IPS-NIHi7 (cell line): ENCODE measurements at regions not wholly inside any gene's neighbourhood (a gene's known extent, or its start where the extent isn't known, plus 50 kb on each side); places are given as distances from the start of the nearest gene placed in this dataset.
A peak's percentile ranks its signal among the peaks of the same experiment; 100 is the strongest.
"Not testable (repeated sequence)": the region's sequence is repeated elsewhere in the genome, so short reads cannot be mapped to it uniquely, and the experiment has no call there.

Experiments
- DNase-seq: peaks from one replicate; pipeline ENCODE4 v3.0.0; 2012; ENCODE audit warnings: mixed read lengths; ENCODE audit errors: extremely low spot score

DNA sequence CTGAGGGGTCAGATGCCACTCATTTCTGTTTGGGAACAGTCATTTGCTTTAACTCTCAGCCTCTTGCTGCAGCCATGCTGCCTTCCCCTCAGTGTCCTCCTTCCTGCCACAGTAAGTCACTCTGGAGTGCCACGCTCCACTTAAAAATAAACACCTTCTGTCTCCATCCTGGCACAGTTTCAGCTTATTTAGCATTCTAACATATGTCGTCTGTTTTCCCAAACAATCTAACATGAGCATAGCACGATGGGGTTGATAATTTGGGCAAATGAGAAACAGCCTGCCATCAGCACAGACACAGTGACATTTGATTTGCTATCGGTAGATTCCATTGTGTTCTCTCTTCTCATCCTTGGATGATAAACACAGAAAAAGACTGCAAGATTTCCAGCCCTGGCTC, 768.6 kb downstream of the UQCRFS1 start:
- DNase-seq: no peak

DNA sequence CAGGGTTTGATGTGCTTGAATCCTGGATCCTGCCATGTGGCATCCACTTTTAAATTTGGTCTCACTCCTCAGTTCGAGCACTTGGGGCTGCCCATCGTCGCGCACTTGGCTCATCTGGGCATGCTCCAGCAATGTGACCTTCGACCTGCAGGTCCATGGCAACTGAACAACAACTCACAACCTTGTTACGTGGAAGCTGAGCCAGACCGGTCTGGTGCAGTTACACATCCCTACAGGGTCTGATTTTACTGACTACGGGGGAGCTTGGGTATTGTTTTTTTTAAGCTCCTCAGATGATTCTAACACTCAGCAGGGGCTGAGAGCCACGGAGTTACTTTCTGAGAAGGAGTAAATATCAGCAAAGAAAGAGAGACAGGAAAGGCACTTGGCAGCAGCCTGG, 769.6 kb downstream of the UQCRFS1 start:
- DNase-seq: no peak

DNA sequence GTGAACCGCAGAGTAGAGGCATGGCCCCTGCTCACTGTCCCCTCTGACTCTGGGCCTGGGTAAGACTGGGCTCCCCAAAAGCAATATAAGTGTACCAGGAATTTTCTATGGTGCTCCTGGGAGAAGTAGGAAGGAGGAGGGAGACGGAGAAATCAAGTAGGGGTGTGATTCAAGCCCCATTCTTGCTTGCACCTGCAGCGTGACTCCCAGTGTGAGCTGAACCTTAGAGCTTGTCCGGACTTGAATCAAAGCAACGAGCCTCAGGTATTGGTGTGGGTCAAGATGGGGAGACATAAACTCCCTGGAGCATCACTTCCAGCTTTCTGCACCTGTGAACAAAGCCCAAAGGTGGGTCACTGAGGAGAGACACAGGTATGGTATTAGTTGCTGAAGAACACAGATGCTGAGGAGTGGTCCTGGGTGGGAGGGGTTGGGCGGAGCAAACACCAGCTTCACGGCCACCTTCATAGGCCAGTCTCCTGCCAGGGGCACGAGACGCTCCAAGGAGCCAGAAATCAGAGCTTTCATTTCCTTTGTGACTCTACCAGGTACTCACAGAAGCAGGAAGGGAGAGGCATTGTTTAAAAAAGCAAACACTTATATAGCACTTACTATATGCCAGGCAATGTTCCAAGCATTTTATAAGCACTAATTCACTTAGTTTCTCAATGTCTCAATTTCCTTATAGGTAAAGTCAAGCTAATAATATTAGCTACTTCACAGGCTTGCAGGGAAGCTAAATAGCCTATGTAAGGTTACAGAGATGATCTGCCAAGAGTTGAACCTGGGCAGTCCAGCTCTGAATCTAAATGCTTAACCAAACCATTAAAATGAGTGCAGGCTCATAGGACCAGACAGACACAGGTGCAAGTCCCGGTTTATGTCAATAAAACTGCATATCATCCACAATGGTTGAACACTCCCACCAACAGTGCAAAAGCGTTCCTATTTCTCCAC, 775.3 kb downstream of the UQCRFS1 start:
- DNase-seq: no peak

DNA sequence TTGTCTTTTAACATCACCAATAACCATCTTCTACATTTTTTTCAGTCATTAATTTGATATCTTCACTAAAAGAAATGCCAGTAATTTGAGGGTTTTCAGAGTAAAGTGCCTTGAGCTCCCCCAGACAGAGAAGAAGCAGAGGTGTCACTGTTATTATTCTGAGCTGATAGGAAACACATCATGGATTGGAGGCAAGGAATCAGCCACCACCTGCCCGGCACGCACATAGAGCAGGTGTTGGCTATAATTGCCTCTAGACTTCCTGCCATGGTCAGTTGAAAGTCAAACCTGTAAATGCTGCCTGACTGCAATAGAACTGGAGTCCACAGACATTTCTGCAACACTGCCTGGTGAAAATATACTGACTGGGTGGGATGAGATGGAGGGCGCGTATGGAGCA, 776.6 kb downstream of the UQCRFS1 start:
- DNase-seq: no peak

DNA sequence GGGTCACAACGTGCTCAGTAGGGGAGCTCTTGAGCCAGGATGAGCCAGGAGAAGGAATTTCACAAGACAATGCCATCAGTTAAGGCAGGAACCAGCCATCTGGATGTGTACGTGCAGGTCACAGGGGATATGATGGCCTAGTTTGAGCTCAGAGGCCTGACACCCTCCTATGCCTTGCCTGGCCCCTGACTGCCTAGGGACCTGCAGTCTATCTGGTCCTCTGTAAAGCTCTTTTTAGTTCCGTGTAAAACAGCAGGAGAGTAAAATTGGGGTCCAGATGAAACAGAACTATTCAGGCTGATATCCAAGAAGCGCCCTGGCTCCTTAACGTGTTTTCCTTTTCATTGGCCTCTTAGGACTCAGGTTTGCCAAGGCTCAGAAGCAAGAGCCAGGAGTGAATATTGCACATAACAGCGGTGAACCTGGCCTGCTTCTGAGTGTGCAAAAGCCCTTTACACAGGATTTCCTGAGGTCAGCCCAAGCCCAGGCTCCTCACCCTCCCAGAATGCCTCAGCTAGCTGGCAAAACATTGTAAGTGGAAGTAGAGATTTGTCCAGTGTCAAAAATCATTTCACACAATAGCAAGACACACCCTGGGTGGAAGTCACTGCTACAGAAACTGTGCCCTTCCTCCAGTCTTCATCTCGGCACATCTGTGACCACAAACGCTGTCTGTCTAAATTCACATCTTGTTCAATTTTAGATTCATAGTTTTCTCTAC, 777.2 kb downstream of the UQCRFS1 start:
- DNase-seq: no peak

DNA sequence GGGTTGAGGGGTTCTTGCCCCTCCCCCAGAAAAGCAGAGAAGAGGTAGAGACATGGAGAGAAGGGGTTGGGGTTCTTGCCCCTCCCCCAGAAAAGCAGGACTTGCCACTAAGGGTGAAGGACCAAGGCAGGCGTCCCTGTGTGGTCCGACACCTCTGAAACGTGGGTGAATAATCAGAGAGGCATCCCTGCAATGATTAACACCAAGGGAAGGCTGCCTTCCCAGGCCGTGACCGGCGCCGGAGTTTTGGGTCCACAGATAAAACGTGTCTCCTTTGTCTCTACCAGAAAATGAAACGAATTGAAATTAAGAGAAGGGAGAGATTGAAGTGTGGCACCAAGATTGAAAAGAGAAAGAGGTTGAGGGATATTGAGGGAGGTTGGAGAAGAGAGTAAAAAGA, 778.2 kb downstream of the UQCRFS1 start:
- not testable (repeated sequence) for DNase-seq

DNA sequence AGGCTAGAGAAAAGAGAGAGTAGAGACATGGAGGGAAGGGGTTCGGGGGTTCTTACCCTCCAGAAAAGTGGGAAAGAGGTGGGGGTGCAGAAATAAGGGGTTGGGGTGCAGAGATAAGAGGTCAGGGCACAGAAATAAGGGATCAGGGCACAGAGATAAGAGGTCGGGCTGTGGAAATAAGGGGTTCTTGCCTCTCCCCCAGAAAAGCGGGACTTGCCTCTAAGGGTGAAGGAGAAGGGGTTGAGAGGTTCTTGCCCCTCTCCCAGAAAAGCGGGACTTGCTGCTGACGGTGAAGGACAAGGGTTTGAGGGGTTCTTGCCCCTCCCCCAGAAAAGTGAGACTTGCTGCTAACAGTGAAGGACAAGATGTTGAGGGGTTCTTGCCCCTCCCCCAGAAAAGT, 778.6 kb downstream of the UQCRFS1 start:
- not testable (repeated sequence) for DNase-seq

DNA sequence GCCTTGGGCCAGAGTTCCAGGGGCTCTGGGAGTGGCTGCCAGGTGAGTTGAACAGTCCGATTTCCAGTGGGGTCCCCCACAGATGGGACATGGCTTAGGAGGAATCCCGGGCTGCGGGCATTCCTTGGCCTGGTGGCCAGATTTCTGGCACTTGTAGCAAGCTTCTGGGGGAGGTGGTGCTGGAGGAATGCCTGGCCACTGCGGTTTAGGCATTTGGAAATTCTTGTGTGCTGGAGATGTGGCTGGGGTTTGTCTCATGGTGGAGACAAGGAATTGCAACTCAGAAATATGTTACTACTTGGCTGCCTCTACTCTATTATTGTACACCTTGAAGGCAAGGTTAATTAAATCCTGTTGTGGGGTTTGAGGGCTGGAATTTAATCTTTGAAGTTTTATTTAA, 779.8 kb downstream of the UQCRFS1 start:
- DNase-seq: not testable (repeated sequence)

DNA sequence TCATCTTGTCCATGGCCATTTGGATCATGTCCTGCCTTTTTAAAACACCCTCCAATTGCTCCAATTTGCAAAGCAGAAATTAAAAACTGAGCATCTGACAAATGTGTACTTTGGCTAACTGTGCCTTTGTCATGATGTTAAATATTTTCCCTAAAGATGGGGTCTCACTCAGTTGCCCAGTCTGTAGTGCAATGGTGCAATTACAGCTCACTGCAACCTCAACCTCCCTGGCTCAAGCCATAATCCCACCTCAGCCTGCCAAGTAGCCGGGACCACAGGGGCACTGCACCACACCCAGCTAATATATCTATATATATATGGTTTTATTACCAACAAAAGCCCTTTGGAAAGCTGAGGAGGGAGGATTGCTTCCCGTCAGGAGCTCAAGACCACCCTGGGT, 782.7 kb downstream of the UQCRFS1 start:
- no peak for DNase-seq

DNA sequence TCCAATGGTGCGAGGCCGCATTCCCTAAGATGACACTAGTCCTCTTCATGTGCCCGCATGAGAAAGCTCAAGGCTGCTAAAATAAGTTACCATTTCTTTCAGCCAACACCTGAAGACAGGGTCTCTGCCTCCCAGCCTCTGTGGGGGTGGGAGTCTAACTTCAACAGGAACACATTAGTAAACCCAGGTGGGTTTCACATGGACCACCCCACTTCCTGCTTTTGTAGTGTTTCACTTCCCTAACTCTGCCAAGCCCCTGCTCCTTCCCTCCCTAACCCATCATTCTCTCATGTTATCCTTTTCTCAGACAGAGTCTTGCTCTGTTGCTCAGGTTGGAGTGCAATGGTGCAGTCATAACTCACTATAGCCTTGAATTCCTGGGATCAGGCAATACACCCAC, 783.6 kb downstream of the UQCRFS1 start:
- no peak for DNase-seq

DNA sequence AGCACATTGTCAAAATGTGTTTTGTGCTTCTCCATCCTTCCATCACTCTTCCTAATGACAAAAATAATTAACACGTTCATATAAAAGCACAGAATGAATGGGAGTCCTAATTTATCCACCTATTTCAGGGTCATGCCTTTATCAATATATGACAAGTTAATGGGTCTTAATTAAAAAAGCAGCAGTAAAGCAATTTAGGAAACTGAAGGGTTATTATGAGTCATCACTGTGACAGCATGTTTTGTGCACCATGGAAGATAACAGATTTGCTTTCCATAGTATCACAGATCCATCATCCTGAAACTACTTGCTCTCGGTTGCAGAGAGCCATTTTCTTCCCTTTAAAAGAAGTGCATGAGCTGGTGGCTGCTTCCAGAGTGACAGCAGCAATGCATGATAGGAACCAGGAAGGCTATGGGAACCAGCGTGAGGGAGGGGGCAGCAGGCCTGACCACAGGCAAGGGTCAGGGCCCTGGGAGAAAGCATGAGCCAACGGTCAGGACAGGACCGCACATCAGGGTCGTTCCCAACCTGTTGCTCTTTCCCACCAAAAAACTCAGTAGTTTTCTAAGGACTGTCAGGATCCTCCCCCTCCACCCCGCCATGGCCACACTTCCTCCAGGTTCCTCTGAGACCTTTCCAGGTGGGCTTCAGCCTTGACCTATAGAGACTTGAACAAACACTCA, 784.1 kb downstream of the UQCRFS1 start:
- DNase-seq: no peak

DNA sequence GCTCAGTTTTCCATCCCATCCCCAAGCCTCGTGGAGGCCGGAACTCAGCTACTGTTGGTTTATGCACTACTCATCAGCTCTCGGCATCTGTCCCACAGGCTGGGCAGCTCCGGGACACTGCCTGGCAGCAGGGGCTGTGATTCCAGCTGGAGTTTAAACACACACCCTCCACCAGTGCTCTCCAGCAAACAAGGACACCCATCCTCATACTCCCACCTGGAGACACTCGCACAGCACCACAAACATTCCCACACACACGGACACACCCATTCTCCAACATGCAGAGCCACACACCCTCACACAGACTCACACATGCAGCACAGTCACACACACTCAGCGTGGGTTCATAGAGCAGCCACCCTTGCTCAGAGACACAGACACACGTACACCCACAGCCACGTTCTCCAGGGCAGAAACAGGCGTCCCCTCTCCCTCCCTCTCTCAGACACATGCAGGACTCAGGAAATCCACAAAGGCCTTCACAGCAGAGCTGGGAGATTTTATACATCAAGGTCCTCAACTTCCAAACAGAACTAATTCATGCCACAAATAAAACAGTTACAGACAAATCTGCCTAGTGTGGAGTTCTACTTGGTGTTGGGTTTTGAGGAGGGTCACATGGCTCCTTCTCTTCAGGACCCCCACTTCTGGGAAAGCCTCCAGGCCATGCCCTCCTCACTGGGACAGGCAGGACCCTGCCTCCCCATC, 785.4 kb downstream of the UQCRFS1 start:
- DNase-seq: no peak

DNA sequence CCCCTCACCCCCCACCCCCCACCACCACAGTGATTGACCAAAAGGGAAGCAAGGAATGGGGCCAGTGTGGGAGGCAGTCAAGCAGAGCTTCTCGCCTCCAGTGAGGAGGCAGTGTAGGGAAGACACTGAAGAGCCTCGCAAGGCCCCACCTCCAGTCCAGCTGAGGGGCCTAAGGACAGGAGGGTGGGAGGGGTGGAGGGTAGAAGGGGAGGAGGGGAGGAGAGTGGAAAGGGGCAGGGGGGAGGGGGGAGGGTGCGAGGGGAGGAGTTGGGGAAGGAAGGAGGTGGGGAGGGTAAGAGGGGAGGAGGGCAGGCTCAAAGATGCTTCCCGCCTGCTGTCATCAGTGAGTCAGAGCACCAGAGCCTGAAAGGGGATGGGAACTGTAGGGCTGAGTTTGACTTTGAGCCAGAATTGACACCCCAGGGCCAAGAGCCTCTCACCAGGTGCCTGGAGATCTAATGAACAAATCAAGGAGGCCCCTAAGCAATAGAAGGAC, 786.2 kb downstream of the UQCRFS1 start:
- DNase-seq: peak; percentile 74

DNA sequence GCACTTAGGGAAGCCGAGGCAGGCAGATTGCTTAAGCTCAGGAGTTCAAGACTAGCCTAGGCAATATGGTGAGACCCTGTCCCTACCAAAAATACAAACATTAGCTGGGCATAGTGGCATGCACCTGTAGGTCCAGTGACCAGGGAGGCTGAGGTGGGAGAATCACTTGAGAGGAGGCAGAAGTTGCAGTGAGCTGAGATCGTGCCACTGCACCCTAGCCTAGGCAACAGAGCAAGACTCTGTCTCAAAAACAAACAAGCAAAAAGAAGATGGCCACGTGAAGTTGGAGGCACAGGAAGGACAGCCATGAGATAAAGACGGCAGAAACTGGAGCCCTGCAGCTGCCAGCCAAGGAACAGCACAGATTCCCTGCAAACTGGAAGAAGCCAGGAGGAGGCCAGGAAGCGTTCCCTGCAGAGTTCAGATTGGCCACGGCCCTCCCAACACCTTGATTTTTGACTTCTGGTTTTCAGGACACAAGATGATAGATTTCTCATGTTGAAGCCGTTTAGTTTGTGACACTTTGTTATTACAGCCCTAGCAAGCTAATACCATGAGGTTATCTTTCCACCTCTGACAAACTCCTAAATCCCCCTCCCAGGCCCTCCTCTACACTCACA, 786.7 kb downstream of the UQCRFS1 start:
- no peak for DNase-seq

DNA sequence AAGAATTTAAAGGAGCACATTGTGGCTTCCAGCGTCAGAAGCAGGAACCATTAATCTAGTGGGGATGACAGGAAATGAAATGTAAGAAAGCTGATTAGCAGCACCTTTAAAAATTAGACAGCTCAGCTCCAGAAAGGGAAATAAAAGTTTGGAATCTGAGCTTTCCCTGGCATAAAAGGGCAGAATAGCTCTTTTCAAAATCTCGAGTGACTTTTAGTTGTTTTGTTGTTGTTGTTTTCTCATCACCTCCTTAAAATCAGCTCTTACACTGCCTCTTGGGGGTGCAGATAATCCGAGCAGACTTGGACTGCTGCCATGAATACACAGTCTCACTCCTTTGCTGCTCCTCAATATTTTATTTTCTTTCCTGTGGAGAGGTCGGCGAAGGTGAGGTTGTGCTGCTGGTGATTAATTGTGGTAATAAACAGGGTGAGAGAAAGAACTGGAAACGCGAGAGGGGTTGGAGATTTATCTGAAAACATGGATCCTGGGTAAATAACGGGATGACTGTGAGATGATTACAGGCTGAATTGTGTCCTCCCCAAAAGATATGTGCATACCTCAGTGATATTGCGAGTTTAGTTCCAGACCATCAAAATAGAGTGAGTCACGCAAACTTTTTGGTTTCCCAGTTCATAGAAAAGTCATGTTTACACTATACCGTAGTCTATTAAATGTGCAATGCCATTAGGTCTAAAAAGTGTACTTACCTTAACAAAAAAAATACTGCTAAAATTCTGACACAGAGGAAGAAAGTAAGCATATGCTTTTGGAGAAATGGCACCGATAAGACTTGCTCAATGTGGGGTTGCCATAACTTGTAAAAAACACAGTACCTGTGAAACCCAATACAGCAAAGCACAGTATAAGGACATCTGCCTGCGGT, 787.7 kb downstream of the UQCRFS1 start:
- DNase-seq: no peak

DNA sequence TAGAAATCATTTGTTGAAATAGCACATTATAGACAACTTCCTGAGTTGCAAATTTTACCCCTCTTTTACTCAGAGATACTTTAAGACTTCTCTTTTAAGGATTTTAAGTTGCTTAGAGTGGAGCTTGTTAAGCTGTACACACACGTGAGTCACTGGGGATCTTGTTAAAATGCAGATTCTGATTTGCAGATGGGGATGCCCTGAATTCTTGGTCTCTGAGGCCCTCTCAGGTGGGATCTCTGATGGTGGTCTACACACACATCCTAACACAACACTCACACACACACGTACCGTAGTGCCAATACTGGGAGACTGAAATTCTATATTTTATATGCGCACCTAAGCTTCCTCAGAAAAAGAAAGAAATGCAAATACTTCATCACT, 788.3 kb downstream of the UQCRFS1 start:
- no peak for DNase-seq

DNA sequence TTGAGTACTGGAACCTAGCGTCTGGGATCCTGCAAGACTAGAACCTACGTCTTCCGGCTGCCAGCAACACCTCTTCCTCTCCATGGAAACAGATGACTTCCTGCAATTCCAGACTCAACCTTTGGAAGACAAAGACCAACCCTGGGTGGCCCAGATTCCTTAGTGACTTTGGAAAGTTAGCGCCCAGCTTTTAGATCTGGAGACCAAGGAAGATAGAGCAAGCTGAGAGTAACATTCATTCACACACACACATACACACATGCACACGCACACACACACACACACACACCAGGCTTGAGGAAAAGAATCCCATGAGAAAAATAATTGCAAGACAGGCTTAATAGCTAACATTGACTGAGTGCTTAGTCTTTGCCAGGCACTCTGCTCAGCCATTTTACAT, 788.9 kb downstream of the UQCRFS1 start:
- peak; percentile 52 for DNase-seq

DNA sequence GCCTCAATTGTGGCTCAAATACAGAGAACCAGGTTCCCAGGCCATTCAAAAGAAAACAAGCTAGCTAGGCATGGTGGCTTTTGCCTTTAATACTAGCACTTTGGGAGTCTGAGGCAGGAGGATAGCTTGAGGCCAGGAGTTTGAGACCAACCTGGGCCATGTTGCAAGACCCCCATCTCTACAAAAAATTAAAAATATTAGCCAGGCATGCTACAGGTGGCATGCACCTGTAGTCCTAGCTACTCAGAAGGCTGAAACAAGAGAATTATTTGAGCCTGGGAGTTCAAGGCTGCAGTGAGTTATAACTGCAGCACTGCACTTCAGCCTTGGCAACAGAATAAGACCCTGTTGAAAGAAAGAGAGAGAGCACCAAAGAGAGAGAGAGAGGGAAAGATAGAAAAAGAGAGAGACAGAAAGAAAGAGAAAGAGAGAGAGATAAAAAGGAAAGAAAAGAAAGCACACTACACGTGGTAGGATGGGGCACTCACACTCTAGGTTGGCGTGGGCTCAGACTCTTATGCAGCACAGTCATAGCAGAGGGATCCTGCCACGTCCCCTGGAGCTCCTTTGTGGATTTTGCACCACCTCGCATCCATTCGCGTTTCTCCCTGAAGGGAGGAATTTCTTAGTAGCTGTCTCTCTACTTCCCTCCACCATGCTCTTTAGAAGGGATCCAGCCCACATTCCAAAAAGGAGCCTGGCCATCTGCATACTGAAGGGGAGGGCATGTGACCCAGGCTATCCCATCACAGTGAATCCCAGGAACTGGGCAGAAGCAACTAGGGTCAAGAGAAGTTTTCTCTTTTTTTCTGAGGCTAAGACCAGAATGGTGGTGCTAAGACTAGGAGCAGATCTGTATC, 789.9 kb downstream of the UQCRFS1 start:
- DNase-seq: no peak

DNA sequence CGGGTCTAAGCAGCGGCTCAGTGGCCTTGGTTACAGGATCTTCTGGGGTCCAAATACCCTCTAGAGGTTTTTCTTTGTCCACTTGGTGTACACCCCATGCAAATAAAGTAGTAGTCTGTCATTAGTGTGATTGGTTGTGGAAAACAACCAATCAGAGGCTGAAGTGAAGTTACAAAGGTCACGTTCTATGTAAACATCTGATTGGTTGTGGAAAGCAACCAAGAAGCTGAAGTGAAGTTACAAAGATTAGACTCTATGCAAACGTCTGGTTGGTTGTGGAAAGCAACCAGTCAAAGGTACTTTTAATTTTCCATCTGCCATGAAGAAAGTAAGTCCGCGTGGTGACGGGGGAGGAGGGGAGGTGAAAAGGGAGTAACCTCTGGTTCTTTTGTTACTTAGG, 790.9 kb downstream of the UQCRFS1 start:
- no peak for DNase-seq
